ENCODE measurements at regions not wholly inside any gene's neighbourhood (a gene's known extent, or its start where the extent isn't known, plus 50 kb on each side); places are given as distances from the start of the nearest gene placed in this dataset.
"Not testable (repeated sequence)": the region's sequence is repeated elsewhere in the genome, so short reads cannot be mapped to it uniquely, and the experiment has no call there.

DNA sequence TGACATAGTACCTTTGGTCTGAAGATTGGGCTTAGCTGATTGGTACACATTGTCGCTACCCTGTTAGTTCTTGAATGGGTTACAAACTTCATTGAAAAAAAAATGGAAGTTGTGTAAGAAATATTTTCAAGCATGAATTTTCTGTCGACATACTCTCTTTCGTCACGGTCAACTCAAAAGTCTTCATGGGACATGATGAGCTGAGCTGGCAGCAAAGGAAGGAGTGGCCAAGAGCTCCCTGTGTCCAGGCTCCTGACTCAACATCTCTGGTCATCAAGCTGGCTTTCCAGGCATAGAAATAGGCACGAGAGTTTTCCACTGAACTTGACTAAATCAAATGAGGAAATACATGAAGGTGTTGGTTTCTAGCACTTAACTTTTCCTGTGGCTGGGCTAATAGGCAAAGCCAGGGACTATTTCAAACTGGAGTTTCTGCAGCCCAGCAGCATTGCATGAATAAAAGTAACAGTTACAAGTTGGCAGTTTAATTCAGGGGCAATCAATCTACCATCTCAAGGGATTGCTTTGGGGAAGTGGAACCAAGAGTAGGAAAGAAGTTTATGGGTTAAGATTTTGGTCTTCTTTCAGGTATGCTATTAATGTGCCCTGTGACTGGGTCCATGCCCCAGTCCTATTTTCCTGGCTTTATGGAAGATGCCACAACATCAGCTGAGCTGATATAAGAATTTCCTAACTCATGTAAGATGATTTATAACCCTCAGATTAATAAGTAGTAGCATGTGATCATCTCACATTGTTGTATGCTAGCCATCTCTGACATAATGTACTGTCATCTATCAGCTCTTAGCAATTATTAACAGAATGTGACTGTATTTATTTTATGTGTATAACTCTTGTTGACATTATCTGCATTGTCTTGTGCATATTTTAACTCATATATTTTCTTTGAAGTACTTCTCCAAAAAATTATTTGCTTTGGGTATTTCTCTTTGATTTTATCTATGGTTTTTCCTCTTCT is 385.8 kb downstream of the DLEU7 start:
- H3K27me3 Mint-ChIP-seq: peaks cover 5% of the 10 kb centered on the region
- ChIA-PET CTCF (no interaction called here), POLR2A (interaction anchor here (0.6 kb wide), 1 partner anchor 100 kb away, joined by 3 read pairs; no protein-coding TSS in a partner anchor)
- H3K9me3 Mint-ChIP-seq: no peaks in the 10 kb centered on the region
- no peak overlapping the region for H3K27ac Mint-ChIP-seq
- no peaks in the 10 kb centered on the region for H3K4me1 Mint-ChIP-seq
- no peak for DNase-seq
- H3K4me3 Mint-ChIP-seq: no peak overlapping the region
- no peaks in the 10 kb centered on the region for H3K36me3 Mint-ChIP-seq (ENCODE audit: low read depth)

DNA sequence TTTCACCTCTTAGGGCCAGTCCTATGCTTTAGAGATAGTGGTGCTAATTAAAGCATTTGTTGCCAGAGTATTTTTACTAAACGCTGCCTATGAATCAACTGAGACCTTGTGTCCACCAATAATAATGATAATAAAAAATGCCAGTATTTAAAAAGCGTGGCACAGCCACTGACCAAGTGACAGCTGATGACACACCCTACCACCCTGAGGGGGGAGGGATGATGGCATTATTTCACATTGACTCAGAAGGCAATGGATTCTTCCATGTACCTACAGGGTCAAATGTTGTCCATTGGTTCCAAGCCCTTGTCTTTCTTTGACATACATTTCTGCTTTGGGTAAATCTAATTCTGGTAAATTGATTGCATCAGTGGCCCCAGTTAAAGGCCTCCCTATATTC is 384.4 kb downstream of the DLEU7 start:
- Mint-ChIP-seq H3K9me3 (no peaks in the 10 kb centered on the region), H3K4me3 (no peak overlapping the region), H3K27ac (no peak overlapping the region), H3K36me3 (ENCODE audit: low read depth) (no peaks in the 10 kb centered on the region), H3K4me1 (no peaks in the 10 kb centered on the region), H3K27me3 (peaks cover 5% of the 10 kb centered on the region)
- POLR2A ChIA-PET: no interaction called here
- no peak for DNase-seq
- CTCF ChIA-PET: interaction anchor here (0.5 kb wide), 1 partner anchor 562 kb away, joined by 3 read pairs; no protein-coding TSS in a partner anchor

- ChIA-PET CTCF (interaction anchor here (0.5 kb wide), 1 partner anchor 563 kb away, joined by 3 read pairs; no protein-coding TSS in a partner anchor), POLR2A (no interaction called here)
- Mint-ChIP-seq H3K36me3 (ENCODE audit: low read depth) (no peaks in the 10 kb centered on the region), H3K27ac (no peak overlapping the region), H3K4me3 (no peak overlapping the region), H3K4me1 (no peaks in the 10 kb centered on the region), H3K27me3 (peaks cover 8% of the 10 kb centered on the region), H3K9me3 (no peaks in the 10 kb centered on the region)
- DNase-seq: no peak
Observed at GRCh38 chr13:50459658-50460057, 383.8 kb downstream of the DLEU7 start.

DNA sequence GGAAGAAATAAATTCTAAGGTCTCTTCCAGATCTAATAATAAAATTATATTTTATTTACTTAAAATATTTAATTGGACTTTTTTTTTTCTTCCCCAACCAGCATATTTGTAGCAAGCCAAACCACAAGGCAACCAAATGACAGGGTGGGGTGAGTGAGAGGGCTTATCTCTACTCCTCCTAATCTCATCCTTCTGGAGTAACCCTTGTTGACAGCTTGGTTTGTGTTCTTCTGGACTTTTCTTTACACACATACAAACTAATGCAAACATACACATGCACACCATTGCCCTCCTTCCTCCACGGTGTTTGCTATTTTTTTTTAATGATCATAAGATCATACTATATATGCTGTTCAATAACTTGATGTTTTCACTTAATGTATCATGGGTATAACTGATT is 383.1 kb downstream of the DLEU7 start:
- Mint-ChIP-seq H3K36me3 (ENCODE audit: low read depth) (no peaks in the 10 kb centered on the region), H3K27me3 (peaks cover 8% of the 10 kb centered on the region), H3K4me3 (no peak overlapping the region), H3K27ac (no peak overlapping the region), H3K9me3 (no peaks in the 10 kb centered on the region), H3K4me1 (no peaks in the 10 kb centered on the region)
- POLR2A ChIA-PET: interaction anchor here (0.7 kb wide), 1 partner anchor 132 kb away, joined by 4 read pairs; no protein-coding TSS in a partner anchor
- CTCF ChIA-PET: no interaction called here
- no peak for DNase-seq

- Mint-ChIP-seq H3K27me3 (peaks cover 4% of the 10 kb centered on the region), H3K27ac (no peak overlapping the region), H3K36me3 (ENCODE audit: low read depth) (no peaks in the 10 kb centered on the region), H3K4me3 (no peak overlapping the region), H3K9me3 (no peaks in the 10 kb centered on the region), H3K4me1 (no peaks in the 10 kb centered on the region)
- DNase-seq: no peak
- ChIA-PET POLR2A (no interaction called here), CTCF (no interaction called here)
Observed at GRCh38 chr13:50461189-50461588, 382.3 kb downstream of the DLEU7 start.

DNA sequence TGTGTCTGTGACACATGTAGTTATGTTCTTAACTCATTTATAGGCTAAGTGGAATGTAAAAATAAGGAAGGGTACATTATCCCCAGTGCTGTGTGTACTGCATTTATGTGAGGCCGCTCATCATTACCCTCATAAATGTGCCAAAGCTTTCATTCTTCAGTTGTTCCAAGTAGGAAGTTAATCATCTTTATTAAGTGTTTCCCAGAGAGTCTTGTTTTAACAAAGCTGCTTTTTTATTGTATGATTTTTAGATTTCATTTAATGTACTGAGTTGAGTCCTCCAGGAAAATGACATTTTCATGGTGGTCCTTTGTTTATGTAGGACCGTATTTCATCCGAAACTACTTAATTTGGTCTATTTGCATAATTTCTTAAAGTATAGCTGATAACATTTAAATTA is 379.8 kb downstream of the DLEU7 start:
- H3K27me3 Mint-ChIP-seq: peaks cover 8% of the 10 kb centered on the region
- H3K4me3 Mint-ChIP-seq: no peak overlapping the region
- H3K4me1 Mint-ChIP-seq: no peaks in the 10 kb centered on the region
- DNase-seq: no peak
- H3K36me3 Mint-ChIP-seq (ENCODE audit: low read depth): no peaks in the 10 kb centered on the region
- ChIA-PET POLR2A (no interaction called here), CTCF (interaction anchor here (0.6 kb wide), 1 partner anchor 487 kb away, joined by 3 read pairs; no protein-coding TSS in a partner anchor)
- H3K27ac Mint-ChIP-seq: no peak overlapping the region
- H3K9me3 Mint-ChIP-seq: no peaks in the 10 kb centered on the region

GRCh38 chr13:50464349-50465251 is 378.9 kb downstream of the DLEU7 start:
- Mint-ChIP-seq H3K36me3 (ENCODE audit: low read depth) (no peaks in the 10 kb centered on the region), H3K27ac (no peak overlapping the region), H3K9me3 (no peaks in the 10 kb centered on the region), H3K27me3 (peaks cover 8% of the 10 kb centered on the region), H3K4me3 (no peak overlapping the region), H3K4me1 (no peaks in the 10 kb centered on the region)
- ChIA-PET POLR2A (no interaction called here), CTCF (no interaction called here)
- no peak for DNase-seq

DNA sequence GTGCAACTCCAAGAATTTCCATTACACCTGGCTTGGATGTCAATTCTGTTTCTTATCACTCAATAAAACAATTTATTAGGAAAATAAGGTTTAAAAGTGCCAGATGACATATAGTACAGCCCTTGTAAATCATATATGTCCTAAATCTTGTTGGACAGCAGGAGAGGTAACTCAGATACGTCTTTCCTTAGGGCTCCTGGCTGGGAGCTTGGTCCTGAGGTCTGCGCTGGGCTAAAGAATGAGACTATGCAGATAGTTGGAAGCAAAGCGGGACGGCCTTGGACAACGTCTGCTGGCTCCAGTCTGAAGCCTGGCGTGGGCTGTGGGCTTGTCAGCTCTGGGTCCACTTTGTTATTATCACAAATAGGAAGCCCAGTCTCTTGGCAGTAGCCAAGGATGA is 377.0 kb downstream of the DLEU7 start:
- H3K27me3 Mint-ChIP-seq: peaks cover 8% of the 10 kb centered on the region
- POLR2A ChIA-PET: no interaction called here
- DNase-seq: no peak
- no peaks in the 10 kb centered on the region for H3K9me3 Mint-ChIP-seq
- CTCF ChIA-PET: interaction anchor here (0.5 kb wide), 1 partner anchor 293 kb away, joined by 3 read pairs; no protein-coding TSS in a partner anchor
- no peak overlapping the region for H3K4me3 Mint-ChIP-seq
- no peaks in the 10 kb centered on the region for H3K4me1 Mint-ChIP-seq
- H3K27ac Mint-ChIP-seq: no peak overlapping the region
- no peaks in the 10 kb centered on the region for H3K36me3 Mint-ChIP-seq (ENCODE audit: low read depth)

- Mint-ChIP-seq H3K27me3 (peaks cover 8% of the 10 kb centered on the region), H3K36me3 (ENCODE audit: low read depth) (no peaks in the 10 kb centered on the region), H3K4me3 (no peak overlapping the region), H3K9me3 (no peaks in the 10 kb centered on the region), H3K27ac (no peak overlapping the region), H3K4me1 (no peaks in the 10 kb centered on the region)
- DNase-seq: no peak
- CTCF ChIA-PET: interaction anchor here (0.5 kb wide), 1 partner anchor 294 kb away, joined by 3 read pairs; no protein-coding TSS in a partner anchor
- POLR2A ChIA-PET: no interaction called here
Observed at GRCh38 chr13:50467156-50468110, 376.1 kb downstream of the DLEU7 start.

GRCh38 chr13:50468849-50469669 is 374.4 kb downstream of the DLEU7 start:
- ChIA-PET POLR2A (no interaction called here), CTCF (no interaction called here)
- H3K4me1 Mint-ChIP-seq: no peaks in the 10 kb centered on the region
- H3K9me3 Mint-ChIP-seq: no peaks in the 10 kb centered on the region
- no peak overlapping the region for H3K27ac Mint-ChIP-seq
- no peak for DNase-seq
- no peaks in the 10 kb centered on the region for H3K36me3 Mint-ChIP-seq (ENCODE audit: low read depth)
- H3K4me3 Mint-ChIP-seq: no peak overlapping the region
- H3K27me3 Mint-ChIP-seq: peaks cover 10% of the 10 kb centered on the region

- H3K9me3 Mint-ChIP-seq; H3K36me3 Mint-ChIP-seq (ENCODE audit: low read depth); H3K4me1 Mint-ChIP-seq; H3K27ac Mint-ChIP-seq; H3K27me3 Mint-ChIP-seq; POLR2A ChIA-PET; CTCF ChIA-PET; H3K4me3 Mint-ChIP-seq; DNase-seq: not testable (repeated sequence)
Observed at GRCh38 chr13:50473050-50473449, 370.4 kb downstream of the DLEU7 start.
